ENCODE measurements at regions not wholly inside any gene's neighbourhood (a gene's known extent, or its start where the extent isn't known, plus 50 kb on each side); places are given as distances from the start of the nearest gene placed in this dataset.

- Histone ChIP-seq H3K27ac (ENCODE audit: low read depth, low read length) (no peak overlapping the region), H3K4me1 (ENCODE audit: control insufficient read depth in 3 of 3, insufficient read depth in 3 of 3, low read length in 3 of 3) (no peaks in the 10 kb centered on the region), H3K4me3 (ENCODE audit: low read length in 3 of 3) (no peak overlapping the region), H3K27me3 (ENCODE audit: control insufficient read depth in 3 of 3, insufficient read depth in 3 of 3, low read length in 3 of 3) (no peaks in the 10 kb centered on the region), H3K9ac (ENCODE audit: low read depth in 1 of 3, low read length in 3 of 3) (no peak overlapping the region), H3K36me3 (ENCODE audit: control insufficient read depth in 3 of 3, insufficient read depth in 3 of 3, low read length in 3 of 3) (no peaks in the 10 kb centered on the region), H3K9me3 (ENCODE audit: control insufficient read depth in 3 of 3, low read length in 3 of 3) (no peaks in the 10 kb centered on the region)
Measured at GRCh38 chr7:17016402-17017010, 134.7 kb upstream of the AGR3 start.

DNA sequence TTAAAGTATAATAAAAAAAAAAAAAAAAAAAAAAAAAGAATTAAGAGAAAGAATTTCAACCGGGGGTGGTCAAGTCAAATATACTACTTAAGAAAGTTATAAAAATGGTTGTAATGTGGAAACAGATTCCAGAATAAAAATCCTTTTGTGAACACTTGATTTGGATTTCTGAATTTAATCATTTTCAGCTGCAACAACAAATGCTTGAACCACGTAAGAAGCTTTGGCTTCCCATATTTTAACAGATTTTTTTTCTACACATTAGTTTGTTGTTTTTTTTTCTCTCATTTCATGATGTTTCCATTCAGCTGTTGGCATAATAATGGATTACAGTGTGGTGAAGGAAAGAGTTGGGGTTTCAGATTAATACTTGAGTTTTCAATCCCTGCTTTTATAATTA lies 137.3 kb upstream of the AGR3 start:
- H3K9ac ChIP-seq (ENCODE audit: low read depth in 1 of 3, low read length in 3 of 3): no peak overlapping the region
- no peak overlapping the region for H3K27ac ChIP-seq (ENCODE audit: low read depth, low read length)
- no peaks in the 10 kb centered on the region for H3K27me3 ChIP-seq (ENCODE audit: control insufficient read depth in 3 of 3, insufficient read depth in 3 of 3, low read length in 3 of 3)
- H3K4me1 ChIP-seq (ENCODE audit: control insufficient read depth in 3 of 3, insufficient read depth in 3 of 3, low read length in 3 of 3): no peaks in the 10 kb centered on the region
- no peaks in the 10 kb centered on the region for H3K9me3 ChIP-seq (ENCODE audit: control insufficient read depth in 3 of 3, low read length in 3 of 3)
- H3K4me3 ChIP-seq (ENCODE audit: low read length in 3 of 3): no peak overlapping the region
- H3K36me3 ChIP-seq (ENCODE audit: control insufficient read depth in 3 of 3, insufficient read depth in 3 of 3, low read length in 3 of 3): no peaks in the 10 kb centered on the region

- H3K4me1 ChIP-seq (ENCODE audit: control insufficient read depth in 3 of 3, insufficient read depth in 3 of 3, low read length in 3 of 3): no peaks in the 10 kb centered on the region
Measured at GRCh38 chr7:17020250-17020649, 138.5 kb upstream of the AGR3 start.

GRCh38 chr7:17021205-17021604 lies 139.4 kb upstream of the AGR3 start:
- Histone ChIP-seq H3K27ac (ENCODE audit: low read depth, low read length) (no peak overlapping the region), H3K4me1 (ENCODE audit: control insufficient read depth in 3 of 3, insufficient read depth in 3 of 3, low read length in 3 of 3) (no peaks in the 10 kb centered on the region)

More at GRCh38 chr7:17020250-17020649, 138.5 kb upstream of the AGR3 start:
- Histone ChIP-seq H3K27me3 (ENCODE audit: control insufficient read depth in 3 of 3, insufficient read depth in 3 of 3, low read length in 3 of 3) (no peaks in the 10 kb centered on the region), H3K36me3 (ENCODE audit: control insufficient read depth in 3 of 3, insufficient read depth in 3 of 3, low read length in 3 of 3) (no peaks in the 10 kb centered on the region), H3K9me3 (ENCODE audit: control insufficient read depth in 3 of 3, low read length in 3 of 3) (no peaks in the 10 kb centered on the region), H3K27ac (ENCODE audit: low read depth, low read length) (no peak overlapping the region), H3K4me3 (ENCODE audit: low read length in 3 of 3) (no peak overlapping the region), H3K9ac (ENCODE audit: low read depth in 1 of 3, low read length in 3 of 3) (no peak overlapping the region)

GRCh38 chr7:17022920-17023319 lies 141.1 kb upstream of the AGR3 start:
- no peak overlapping the region for H3K9ac ChIP-seq (ENCODE audit: low read depth in 1 of 3, low read length in 3 of 3)
- H3K4me1 ChIP-seq (ENCODE audit: control insufficient read depth in 3 of 3, insufficient read depth in 3 of 3, low read length in 3 of 3): no peaks in the 10 kb centered on the region
- H3K4me3 ChIP-seq (ENCODE audit: low read length in 3 of 3): no peak overlapping the region
- no peaks in the 10 kb centered on the region for H3K9me3 ChIP-seq (ENCODE audit: control insufficient read depth in 3 of 3, low read length in 3 of 3)
- H3K27ac ChIP-seq (ENCODE audit: low read depth, low read length): no peak overlapping the region
- no peaks in the 10 kb centered on the region for H3K27me3 ChIP-seq (ENCODE audit: control insufficient read depth in 3 of 3, insufficient read depth in 3 of 3, low read length in 3 of 3)
- no peaks in the 10 kb centered on the region for H3K36me3 ChIP-seq (ENCODE audit: control insufficient read depth in 3 of 3, insufficient read depth in 3 of 3, low read length in 3 of 3)

More at GRCh38 chr7:17021205-17021604, 139.4 kb upstream of the AGR3 start:
- Histone ChIP-seq H3K4me3 (ENCODE audit: low read length in 3 of 3) (no peak overlapping the region), H3K9me3 (ENCODE audit: control insufficient read depth in 3 of 3, low read length in 3 of 3) (no peaks in the 10 kb centered on the region), H3K9ac (ENCODE audit: low read depth in 1 of 3, low read length in 3 of 3) (no peak overlapping the region), H3K36me3 (ENCODE audit: control insufficient read depth in 3 of 3, insufficient read depth in 3 of 3, low read length in 3 of 3) (no peaks in the 10 kb centered on the region), H3K27me3 (ENCODE audit: control insufficient read depth in 3 of 3, insufficient read depth in 3 of 3, low read length in 3 of 3) (no peaks in the 10 kb centered on the region)

- H3K27ac ChIP-seq (ENCODE audit: low read depth, low read length): no peak overlapping the region
- no peak overlapping the region for H3K4me3 ChIP-seq (ENCODE audit: low read length in 3 of 3)
- H3K27me3 ChIP-seq (ENCODE audit: control insufficient read depth in 3 of 3, insufficient read depth in 3 of 3, low read length in 3 of 3): no peaks in the 10 kb centered on the region
- no peaks in the 10 kb centered on the region for H3K36me3 ChIP-seq (ENCODE audit: control insufficient read depth in 3 of 3, insufficient read depth in 3 of 3, low read length in 3 of 3)
- H3K4me1 ChIP-seq (ENCODE audit: control insufficient read depth in 3 of 3, insufficient read depth in 3 of 3, low read length in 3 of 3): no peaks in the 10 kb centered on the region
- no peaks in the 10 kb centered on the region for H3K9me3 ChIP-seq (ENCODE audit: control insufficient read depth in 3 of 3, low read length in 3 of 3)
- no peak overlapping the region for H3K9ac ChIP-seq (ENCODE audit: low read depth in 1 of 3, low read length in 3 of 3)
Measured at GRCh38 chr7:17026269-17026668, 144.5 kb upstream of the AGR3 start.

- Histone ChIP-seq H3K4me3 (ENCODE audit: low read length in 3 of 3) (no peak overlapping the region), H3K27me3 (ENCODE audit: control insufficient read depth in 3 of 3, insufficient read depth in 3 of 3, low read length in 3 of 3) (no peaks in the 10 kb centered on the region), H3K27ac (ENCODE audit: low read depth, low read length) (no peak overlapping the region), H3K4me1 (ENCODE audit: control insufficient read depth in 3 of 3, insufficient read depth in 3 of 3, low read length in 3 of 3) (no peaks in the 10 kb centered on the region), H3K9ac (ENCODE audit: low read depth in 1 of 3, low read length in 3 of 3) (no peak overlapping the region), H3K36me3 (ENCODE audit: control insufficient read depth in 3 of 3, insufficient read depth in 3 of 3, low read length in 3 of 3) (no peaks in the 10 kb centered on the region), H3K9me3 (ENCODE audit: control insufficient read depth in 3 of 3, low read length in 3 of 3) (no peaks in the 10 kb centered on the region)
Measured at GRCh38 chr7:17027143-17027788, 145.5 kb upstream of the AGR3 start.

DNA sequence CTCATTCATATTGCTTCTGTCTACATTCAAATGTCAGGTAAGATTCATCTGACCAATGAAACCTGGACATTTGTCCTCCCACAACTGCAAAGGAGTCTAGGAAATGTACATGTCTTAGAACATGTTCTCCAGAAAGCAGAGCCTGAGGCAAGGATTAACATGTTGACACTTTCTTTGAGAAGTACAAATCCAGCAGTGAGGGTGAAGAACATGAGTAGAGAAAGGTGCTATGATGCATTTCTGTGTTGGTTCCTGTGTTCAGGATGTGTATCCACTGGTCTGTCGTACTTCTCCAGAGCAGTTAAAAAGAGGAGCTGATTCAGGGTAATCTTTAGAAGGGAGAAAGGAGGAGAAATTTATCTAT lies 146.0 kb upstream of the AGR3 start:
- no peaks in the 10 kb centered on the region for H3K36me3 ChIP-seq (ENCODE audit: control insufficient read depth in 3 of 3, insufficient read depth in 3 of 3, low read length in 3 of 3)
- no peaks in the 10 kb centered on the region for H3K9me3 ChIP-seq (ENCODE audit: control insufficient read depth in 3 of 3, low read length in 3 of 3)
- H3K4me1 ChIP-seq (ENCODE audit: control insufficient read depth in 3 of 3, insufficient read depth in 3 of 3, low read length in 3 of 3): no peaks in the 10 kb centered on the region
- H3K27me3 ChIP-seq (ENCODE audit: control insufficient read depth in 3 of 3, insufficient read depth in 3 of 3, low read length in 3 of 3): no peaks in the 10 kb centered on the region
- no peak overlapping the region for H3K27ac ChIP-seq (ENCODE audit: low read depth, low read length)
- no peak overlapping the region for H3K4me3 ChIP-seq (ENCODE audit: low read length in 3 of 3)
- no peak overlapping the region for H3K9ac ChIP-seq (ENCODE audit: low read depth in 1 of 3, low read length in 3 of 3)

- H3K36me3 ChIP-seq (ENCODE audit: control insufficient read depth in 3 of 3, insufficient read depth in 3 of 3, low read length in 3 of 3): no peaks in the 10 kb centered on the region
- no peak overlapping the region for H3K4me3 ChIP-seq (ENCODE audit: low read length in 3 of 3)
- H3K9ac ChIP-seq (ENCODE audit: low read depth in 1 of 3, low read length in 3 of 3): no peak overlapping the region
- no peaks in the 10 kb centered on the region for H3K27me3 ChIP-seq (ENCODE audit: control insufficient read depth in 3 of 3, insufficient read depth in 3 of 3, low read length in 3 of 3)
- H3K4me1 ChIP-seq (ENCODE audit: control insufficient read depth in 3 of 3, insufficient read depth in 3 of 3, low read length in 3 of 3): no peaks in the 10 kb centered on the region
- H3K9me3 ChIP-seq (ENCODE audit: control insufficient read depth in 3 of 3, low read length in 3 of 3): no peaks in the 10 kb centered on the region
- no peak overlapping the region for H3K27ac ChIP-seq (ENCODE audit: low read depth, low read length)
Measured at GRCh38 chr7:17029150-17029549, 147.4 kb upstream of the AGR3 start.

GRCh38 chr7:17030559-17030958 lies 148.8 kb upstream of the AGR3 start:
- H3K4me1 ChIP-seq (ENCODE audit: control insufficient read depth in 3 of 3, insufficient read depth in 3 of 3, low read length in 3 of 3): no peaks in the 10 kb centered on the region
- no peak overlapping the region for H3K9ac ChIP-seq (ENCODE audit: low read depth in 1 of 3, low read length in 3 of 3)
- H3K27me3 ChIP-seq (ENCODE audit: control insufficient read depth in 3 of 3, insufficient read depth in 3 of 3, low read length in 3 of 3): no peaks in the 10 kb centered on the region
- no peak overlapping the region for H3K4me3 ChIP-seq (ENCODE audit: low read length in 3 of 3)
- no peaks in the 10 kb centered on the region for H3K9me3 ChIP-seq (ENCODE audit: control insufficient read depth in 3 of 3, low read length in 3 of 3)
- no peak overlapping the region for H3K27ac ChIP-seq (ENCODE audit: low read depth, low read length)
- H3K36me3 ChIP-seq (ENCODE audit: control insufficient read depth in 3 of 3, insufficient read depth in 3 of 3, low read length in 3 of 3): no peaks in the 10 kb centered on the region

All from skeletal muscle tissue (tissue), 3 donors.